Activated CD4-positive, alpha-beta T cell treated with anti-CD3 and anti-CD28 coated beads, Interleukin-2, amount 50 U/mL, for 16 hours (primary cell): ENCODE measurements at regions not wholly inside any gene's neighbourhood (a gene's known extent, or its start where the extent isn't known, plus 50 kb on each side); places are given as distances from the start of the nearest gene placed in this dataset.

Source experiments
- DNase-seq: peaks from one replicate; pipeline ENCODE4 v3.0.0-alpha.2; 2020

DNA sequence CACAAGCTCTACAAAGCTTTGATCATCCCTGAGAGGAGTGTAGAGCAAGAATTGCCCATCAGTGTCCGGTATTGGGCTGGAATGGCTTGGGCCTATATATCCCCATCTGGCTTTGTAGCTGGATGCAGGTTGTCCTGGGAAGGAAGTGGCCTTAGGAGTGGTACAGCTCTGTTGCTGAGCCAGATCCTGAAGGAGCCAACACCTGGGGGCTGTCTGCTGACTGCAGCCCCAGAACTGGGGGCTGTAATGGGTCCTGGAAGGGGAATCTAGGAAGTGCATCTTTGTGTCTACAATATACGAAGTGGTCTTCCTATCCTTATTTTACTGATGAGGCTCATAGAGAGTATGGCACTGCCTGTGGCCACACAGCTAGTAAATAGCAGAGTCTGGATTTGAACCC lies 145.9 kb downstream of the CDC5L start:
- DNase-seq = no peak

DNA sequence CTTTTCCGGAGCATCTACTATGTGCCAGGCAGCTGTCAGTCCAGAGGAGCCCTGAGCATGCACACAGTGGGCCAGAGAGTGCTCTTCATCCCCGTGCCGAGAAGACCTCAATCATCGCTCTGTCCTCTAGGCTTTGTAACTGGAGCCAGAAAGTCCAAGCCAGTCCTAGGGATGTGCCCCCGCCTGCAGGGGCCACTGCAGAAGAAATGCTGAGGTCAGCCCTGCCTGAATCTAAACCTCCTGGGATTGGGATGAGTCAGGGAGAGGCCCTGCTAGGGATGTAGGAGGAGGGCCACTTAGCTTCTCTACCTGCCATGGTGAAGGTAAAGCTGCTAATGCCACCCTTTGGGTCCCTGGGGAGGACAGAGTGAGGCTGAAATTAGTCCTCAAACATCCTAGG lies 146.8 kb downstream of the CDC5L start:
- DNase-seq = no peak

DNA sequence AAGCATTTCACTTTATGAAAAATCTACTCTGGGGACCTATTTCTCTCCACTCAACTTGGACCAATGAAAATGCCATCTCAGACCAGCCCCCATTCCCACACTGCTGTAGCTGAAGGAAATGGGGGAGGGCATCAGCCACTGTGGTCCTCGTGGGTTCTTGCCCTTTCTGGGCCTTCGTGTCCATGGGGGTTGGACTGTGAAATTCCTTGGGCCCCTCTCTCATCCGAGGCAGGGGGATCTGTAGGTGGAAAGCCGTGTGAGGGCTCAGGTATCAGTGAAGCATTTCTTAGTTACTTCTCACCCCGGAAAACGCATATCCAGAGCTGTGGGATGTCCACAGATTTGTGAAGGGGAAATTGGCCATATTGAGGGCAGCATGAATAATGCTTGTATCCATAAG lies 147.9 kb downstream of the CDC5L start:
- DNase-seq = no peak

DNA sequence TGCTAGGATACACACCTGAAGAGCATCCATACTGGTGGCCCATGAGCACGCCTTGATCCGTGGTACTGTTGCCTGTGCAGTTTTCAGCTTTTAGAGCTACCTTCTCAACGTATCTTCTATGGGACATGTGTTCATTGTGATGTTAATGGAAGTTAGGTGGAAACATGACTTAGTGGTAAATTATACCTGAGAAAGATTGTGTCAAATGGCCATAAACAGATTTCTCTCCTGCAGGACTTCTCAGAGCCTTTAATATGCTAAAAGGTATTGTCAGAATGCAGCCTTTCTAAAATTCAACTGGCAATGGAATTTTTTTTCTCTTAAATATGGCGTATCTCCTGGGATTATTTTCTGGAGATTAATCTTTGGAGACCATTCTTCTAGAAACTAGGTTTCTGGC lies 148.5 kb downstream of the CDC5L start:
- no peak for DNase-seq

DNA sequence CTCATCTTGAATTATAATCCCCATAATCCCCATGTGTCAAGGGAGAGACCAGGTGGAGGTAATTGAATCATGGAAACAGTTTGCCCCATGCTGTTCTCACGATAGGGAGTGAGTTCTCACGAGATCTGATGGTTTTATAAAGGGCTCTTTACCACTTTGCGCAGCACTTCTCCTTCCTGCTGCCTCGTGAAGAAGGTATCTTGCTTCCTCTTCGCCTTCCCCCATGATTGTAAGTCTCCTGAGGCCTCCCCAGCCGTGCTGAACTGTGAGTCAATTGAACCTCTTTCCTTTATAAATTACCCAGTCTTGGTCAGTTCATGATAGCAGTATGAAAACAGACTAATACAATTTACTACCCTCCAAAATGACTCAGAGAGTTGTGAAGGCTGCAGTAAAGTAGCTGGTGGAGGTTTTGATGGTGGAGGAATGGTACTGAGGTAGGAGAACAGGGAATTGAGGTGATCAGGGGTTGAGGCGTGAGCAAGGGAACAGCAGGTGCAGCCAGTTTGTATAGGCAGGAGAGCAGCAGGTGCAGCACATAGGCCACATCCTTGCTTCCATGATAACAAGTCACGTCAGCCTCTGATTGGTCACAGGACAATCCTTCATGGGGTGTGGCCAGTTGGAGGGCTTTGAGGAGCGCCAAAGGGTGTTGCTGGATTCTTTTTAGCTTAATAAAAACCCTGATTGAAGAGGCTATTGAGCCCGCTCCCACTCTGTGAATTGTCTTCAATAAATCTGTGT lies 150.0 kb downstream of the CDC5L start:
- DNase-seq = no peak

DNA sequence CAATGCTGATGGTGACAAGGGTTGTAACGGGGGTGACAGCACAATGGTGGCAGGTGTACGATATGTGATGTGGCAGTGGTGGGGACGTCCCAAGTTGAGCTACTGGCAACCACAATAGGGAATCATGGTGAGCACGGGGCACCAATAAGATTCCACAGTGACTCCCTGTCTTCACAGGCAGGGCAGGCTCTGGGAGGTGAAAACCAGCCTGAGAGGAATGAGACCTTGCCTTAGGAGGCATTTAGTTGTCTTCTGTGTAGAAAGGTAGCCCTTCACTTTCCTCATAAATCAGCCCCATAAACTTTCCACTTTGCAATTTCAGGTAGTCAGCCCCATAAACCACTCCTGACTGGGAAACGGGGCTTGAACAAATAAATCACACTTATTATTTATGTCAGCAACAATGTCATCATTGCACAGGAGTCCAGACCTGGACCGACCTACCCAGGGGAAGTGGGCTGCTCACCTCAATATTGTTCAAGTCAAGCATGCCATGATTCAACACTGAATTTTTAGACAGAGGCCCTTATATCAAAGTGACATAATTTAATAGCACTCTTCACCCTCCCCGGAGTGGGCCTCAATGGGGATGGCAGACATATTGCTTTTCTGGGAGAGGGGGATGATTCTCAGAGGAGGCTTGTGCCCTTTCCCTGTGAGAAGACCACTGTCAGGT lies 150.8 kb downstream of the CDC5L start:
- DNase-seq = no peak

DNA sequence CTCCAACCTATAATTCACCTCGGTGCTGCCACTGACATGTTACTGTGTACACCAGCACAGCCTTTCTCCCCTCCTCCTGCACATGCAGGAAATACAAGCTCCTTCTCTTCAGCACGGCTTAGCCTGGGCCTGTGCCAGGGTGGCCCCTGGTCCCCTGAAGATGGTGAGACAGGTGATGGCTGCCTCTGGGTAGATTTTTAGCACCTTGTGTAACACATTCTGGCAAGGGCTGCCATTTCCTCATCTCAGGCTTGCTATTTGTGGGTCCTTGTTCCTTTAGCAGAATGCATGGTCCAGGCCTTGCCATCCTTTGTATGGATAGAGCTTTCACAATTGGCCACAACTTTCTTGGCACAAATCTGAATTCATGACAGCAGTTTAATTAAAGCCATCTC lies 151.3 kb downstream of the CDC5L start:
- no peak for DNase-seq

DNA sequence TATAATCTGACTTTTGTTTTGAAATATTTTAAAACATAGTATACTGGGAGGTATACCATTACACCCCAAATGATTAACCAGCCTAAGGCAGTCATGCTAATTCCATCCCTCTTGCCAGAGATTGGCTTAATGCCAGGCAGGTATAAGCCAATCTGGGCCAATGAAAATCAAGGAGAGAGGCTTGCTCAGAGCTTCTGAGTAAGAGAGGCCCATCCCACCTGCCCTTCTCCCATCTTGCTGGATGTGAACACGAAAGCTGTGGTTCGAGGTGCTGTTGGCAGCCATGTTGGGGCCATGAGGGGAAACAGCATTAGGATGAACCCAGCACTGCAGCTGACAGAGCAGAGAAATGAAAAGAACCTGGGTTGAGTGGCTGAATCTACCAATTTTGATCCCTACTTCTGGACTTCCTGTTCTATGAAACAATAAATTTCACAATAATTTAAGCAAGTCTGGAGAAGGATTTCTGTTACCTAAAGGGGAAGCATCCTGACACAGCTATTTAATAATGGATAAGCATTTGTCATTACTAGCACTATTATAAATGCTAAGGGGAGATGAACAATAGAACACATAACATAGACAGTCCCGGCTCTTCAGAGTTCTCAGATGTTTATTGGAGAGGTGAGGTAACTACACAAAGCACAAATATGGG lies 152.3 kb downstream of the CDC5L start:
- no peak for DNase-seq

DNA sequence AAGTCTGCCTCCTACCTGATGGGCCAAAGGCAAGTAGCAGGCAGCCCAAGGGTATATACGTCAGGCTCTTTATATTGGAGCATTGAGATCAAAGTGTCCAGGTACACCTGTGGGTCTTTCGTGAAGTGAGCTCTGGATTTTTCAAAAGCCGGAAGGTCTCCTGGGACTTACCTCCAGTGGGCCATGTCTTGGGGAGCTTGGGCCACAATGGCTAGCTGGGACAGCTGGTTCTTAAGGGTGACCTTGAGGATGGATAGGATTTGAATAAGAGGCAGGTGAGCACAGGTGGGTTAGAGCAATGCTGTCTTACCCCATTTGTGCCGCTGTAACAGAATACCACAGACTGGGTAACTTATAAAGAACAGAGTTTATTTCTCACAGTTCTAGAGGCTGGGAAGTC lies 153.4 kb downstream of the CDC5L start:
- no peak for DNase-seq

DNA sequence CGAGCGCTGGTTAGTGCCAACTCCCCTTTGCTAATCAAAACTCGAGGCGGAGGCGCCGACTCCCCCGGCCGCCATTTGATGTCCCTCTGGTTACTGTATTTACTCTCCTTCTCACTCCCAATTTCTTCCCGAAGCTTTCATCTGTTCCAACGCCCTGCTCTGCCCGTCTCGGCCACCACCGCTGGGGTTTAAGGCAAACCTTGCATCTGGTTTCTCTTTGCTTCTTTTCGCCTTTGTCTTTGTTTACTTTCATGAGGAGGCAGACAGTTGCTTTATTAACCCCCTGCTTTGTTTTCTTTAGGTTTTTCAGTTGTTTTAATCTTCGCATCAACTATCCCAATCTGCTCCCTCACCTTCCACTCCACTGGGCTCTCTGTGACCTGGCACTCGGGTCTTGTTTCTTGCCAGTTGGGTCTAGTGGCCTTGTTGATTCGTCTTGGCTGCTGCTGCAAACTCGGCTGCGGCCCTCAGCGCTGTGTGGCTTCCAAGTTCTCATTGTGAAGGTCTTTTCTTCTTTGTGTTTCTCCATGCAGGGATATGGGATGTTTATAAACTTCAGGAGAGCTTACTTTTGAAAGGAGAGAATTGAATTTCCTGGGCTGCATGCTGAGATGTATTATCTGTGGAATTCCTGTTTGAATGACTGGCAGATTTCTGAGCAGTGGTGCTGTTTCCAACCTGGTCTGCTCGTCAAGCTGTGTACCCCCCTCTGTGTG lies 155.1 kb downstream of the CDC5L start:
- no peak for DNase-seq

DNA sequence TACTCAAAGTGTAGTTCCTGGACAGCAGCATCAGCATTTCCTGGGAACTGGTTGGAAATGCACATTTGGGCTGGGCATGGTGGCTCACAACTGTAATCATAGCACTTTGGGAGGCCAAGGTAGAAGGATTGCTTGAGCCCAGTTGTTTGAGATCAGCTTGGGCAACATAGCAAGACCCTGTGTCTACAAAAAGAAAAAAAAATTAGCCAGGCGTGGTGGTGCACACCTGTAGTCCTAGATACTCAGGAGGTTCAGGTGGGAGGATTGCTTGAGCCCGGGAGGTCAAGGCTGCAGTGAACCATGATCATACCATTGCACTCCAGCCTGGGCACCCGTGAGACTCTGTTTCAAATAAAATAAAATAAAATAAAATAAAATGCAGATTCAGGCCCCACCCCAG lies 156.2 kb downstream of the CDC5L start:
- no peak for DNase-seq

DNA sequence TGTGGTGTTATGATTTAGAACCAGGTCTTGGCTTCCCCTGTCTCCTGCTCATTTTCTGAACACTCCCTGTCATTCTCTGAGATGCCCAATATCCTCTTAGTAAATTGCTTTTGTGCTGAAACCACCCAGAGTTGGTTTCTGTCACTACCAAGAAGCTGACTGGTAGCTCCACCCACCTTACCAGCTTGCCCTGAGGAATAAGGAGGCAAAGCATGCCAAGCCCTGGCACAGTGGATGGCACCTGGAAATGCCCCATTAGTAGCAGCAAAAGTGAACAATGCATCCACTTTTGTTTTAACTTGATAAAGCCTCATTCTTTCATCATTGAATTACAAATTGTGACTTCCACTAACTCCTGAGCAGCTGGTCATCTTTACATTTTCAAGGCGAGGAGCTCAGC lies 157.7 kb downstream of the CDC5L start:
- DNase-seq = no peak

DNA sequence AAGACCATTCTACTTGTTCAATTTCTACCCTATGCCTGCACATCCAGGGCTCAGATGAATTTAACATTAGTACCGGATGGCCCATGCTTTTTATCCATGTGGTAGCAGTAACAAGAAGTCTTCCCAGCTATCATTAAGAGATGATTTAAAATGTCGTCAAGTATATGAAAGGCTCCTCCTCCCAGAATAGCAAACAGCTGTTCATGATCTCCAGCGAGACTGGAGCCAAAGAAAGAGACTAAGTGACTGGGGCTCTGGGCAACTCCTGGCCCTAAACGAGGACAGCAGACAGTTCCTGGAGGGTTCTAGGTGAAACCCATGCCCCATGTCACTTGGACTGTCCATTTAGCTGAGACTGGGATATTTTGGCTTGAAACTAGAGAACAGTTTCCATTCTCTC lies 160.8 kb downstream of the CDC5L start:
- DNase-seq = no peak

DNA sequence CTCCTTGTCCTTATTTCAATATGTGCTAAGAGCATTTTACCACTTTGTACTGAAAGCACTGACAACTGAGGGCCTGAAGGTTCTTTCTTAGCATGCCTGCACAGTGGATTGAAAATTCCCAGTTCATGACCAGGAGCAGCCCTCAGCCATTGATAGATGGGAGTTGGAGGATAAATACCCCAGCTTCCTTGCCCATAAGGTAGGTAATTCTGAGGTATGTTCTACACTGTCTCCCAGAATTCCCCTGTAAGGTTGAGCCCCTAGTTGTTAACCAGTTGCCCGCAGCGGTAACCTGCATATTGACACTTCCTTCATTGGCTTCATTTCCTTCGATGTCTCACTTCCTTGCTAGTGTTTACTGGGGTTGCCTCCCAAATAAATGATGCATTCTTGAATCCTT lies 162.0 kb downstream of the CDC5L start:
- DNase-seq = no peak

DNA sequence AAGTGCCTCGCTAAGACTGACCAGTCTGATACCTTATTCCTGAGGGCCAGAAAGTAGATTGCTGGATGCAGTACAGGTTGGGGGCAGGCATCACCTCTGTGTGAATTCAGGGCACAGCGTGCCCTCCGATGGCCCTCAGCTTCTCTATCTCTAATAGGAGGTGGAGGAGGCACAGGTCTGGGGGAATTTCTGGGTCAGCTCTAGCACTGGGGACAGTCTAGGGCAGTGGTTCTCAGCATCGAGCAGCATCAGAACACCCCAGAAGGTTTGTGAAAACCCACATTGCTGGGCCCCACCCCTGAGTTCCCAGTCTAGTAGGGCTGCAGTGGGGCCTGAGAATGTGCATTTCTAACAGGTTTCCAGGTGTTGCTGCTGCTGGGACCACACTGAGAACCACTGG lies 166.7 kb downstream of the CDC5L start:
- no peak for DNase-seq

DNA sequence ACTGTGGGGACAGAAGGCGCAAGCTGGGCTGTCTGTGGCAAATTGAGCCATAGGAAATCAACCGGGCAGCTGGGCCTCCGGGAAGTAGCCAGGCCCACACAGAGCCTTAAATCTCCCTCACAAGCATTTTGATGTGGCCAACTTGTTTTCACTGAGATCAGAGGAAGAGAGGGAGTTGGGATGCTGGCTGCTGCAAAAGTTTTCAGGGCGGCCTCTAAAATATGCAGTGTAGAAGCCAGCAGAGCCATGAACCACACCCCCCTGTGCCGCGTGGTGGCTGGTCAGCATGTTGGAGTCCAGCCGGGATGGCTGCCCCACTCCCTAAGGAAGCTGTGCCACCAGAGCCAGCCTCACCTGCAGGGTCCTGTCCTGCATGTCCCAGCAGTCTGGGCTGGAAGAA lies 167.4 kb downstream of the CDC5L start:
- no peak for DNase-seq

DNA sequence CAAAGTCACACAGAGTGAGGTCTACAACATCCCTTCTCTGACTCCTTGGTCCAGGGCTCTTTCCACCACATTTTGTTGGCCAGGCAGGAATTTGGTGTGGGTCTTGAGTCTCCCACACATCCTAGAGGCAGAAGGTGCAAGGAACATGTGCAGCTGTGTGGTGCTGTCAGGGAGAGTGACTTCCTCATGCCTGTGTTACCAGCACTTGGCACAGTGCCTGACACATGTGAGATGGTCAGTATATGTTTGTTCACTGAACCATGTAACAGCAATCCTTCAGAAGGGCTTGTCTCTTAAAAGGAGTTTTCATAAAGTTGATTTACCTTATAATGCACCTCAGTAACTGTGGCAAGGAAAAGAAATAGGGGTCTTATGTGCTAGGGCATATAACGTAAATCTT lies 168.5 kb downstream of the CDC5L start:
- no peak for DNase-seq

DNA sequence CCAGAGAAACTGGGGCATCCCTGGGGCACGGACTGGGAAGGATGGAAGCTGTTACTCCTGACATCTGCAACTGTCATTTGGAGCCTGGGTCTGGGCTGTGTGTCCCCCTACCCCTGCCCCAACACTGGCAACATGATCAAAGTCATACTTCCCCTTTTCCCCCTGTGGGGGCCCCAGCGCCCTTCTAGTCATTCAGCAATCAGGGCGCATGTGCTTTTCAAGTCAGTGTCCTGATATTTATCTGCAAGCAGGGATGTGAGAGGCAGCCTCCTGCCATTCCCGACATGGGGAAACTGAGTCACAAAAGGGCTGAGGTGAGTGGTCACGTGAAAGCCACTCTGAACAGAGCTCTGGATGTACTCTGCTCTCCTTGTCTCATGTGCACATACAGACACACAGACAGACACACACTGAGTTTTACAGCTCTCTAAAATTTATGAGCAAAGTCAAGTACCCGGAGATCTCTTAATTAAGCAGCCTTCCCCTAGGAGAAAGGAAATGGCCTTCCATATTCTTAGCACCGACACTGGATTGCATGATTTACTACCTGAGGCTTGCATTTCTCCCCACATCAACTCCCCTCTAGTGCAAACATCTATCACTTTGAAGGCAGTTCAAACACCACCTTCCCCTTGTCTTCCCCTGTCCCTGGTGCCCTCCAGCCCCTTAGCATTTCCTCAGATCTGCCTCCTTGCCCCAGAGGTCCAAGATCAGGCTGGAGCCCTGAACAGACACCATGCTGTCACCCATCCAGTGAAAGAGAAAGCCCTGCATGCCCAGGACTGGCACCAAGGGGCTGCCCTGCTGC lies 170.7 kb downstream of the CDC5L start:
- no peak for DNase-seq

DNA sequence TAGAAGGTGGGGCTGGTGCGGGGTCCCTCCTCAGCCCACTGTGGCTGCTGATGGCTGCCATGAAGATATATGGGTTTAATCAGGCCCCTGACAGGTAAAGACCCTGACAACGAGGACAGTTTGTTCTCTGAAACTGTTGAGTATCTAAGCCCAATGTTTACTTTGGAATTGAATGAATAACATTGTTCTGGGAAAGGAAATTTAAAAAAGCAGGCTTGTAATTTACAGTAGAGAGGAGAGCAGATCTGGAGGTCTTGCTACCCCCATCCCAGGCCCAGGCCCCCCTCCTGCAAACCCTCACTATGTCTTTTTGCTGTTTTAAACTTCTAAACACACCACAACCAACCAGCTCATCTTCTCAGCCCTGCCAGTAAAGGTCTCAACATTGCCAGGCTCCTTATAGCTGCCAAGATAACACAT lies 171.3 kb downstream of the CDC5L start:
- no peak for DNase-seq

DNA sequence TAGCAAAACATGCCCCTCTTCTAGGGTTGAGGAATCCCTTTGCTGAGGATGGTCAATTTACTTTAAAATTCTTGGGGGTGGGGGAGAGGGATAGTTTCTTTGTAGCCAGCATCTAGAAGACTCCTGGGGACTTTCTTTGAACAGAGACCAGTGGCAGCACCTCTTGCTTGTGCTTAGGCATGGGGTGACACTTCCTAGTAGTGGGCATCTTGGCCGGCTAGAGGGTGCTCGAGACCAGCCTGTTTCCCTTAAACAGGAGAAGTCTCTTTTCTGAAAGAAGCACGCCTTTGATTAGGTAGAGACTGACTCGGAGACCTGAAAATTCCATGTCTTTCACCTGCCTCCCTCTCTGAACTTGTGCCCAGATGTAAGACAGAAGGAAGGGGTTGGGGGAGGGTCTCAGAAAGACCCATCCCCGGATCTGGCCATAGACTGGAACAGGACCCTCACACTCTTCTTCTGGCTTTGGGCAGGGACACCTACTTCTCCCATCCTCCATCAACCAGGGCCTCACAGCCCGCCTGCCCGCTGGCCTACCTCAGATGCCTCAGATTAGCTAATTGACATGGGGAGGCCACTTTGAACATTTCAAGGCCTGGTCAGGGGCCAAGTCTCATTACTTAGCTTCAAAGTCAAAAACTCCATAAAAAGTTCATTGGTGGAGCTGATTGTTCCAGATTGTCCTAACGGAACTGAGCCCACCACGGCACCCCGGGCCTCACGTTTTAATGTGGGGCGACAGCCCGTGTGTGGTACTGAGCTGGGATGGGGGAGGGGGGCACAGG lies 172.2 kb downstream of the CDC5L start:
- no peak for DNase-seq

DNA sequence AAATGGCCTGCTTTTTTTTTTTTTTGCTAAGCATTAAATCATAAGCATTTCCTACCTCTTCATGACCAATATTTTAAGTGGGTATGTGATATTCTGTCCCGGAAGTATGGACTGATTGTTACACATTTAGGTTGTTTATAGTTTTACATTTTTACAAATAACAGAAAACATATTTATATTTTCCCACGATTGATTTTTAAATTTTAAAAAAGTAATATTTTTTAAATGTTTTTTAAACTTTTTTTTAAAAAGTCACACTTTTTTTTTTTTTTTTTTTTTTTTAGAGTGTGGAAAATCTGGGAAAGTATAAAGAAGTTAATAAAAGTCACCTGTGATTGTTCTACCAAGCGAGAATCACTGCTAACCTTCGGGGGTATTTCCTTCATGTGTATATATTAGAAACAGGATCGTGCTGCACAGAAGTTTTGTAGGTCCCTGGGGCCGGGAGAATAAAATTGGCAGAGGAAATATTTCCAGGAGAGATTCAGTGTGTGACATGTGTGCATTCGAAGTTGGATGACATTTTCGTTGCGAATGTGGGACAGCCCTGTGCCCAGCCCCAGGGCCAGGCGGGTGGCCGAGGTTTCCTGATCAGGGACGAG lies 173.1 kb downstream of the CDC5L start:
- no peak for DNase-seq
